ENCODE measurements at regions not wholly inside any gene's neighbourhood (a gene's known extent, or its start where the extent isn't known, plus 50 kb on each side); places are given as distances from the start of the nearest gene placed in this dataset.

- no peak for DNase-seq (ENCODE audit: low read depth)
- no peak overlapping the region for H3K4me3 ChIP-seq (ENCODE audit: control insufficient read depth, low read depth, low read length)
- TF ChIP-seq CTCF (IDR thresholded peaks at IDR 0.05; ENCODE audit: control insufficient read depth, insufficient read depth, low read depth, low read length, missing control alignments) = no peak
Measured at GRCh38 chr2:138190999-138191398, 226.7 kb downstream of the HNMT start.

GRCh38 chr2:138193416-138194213 is 229.3 kb downstream of the HNMT start:
- no peak for TF ChIP-seq CTCF (IDR thresholded peaks at IDR 0.05; ENCODE audit: control insufficient read depth, insufficient read depth, low read depth, low read length, missing control alignments)
- H3K4me3 ChIP-seq (ENCODE audit: control insufficient read depth, low read depth, low read length) = no peak overlapping the region
- DNase-seq (ENCODE audit: low read depth) = no peak

GRCh38 chr2:138201286-138201685 is 237.0 kb downstream of the HNMT start:
- no peak for DNase-seq (ENCODE audit: low read depth)
- no peak for TF ChIP-seq CTCF (IDR thresholded peaks at IDR 0.05; ENCODE audit: control insufficient read depth, insufficient read depth, low read depth, low read length, missing control alignments)
- H3K4me3 ChIP-seq (ENCODE audit: control insufficient read depth, low read depth, low read length) = no peak overlapping the region

- H3K4me3 ChIP-seq (ENCODE audit: control insufficient read depth, low read depth, low read length) = no peak overlapping the region
- DNase-seq (ENCODE audit: low read depth) = no peak
- no peak for TF ChIP-seq CTCF (IDR thresholded peaks at IDR 0.05; ENCODE audit: control insufficient read depth, insufficient read depth, low read depth, low read length, missing control alignments)
Measured at GRCh38 chr2:138202762-138203161, 238.5 kb downstream of the HNMT start.

- no peak for TF ChIP-seq CTCF (IDR thresholded peaks at IDR 0.05; ENCODE audit: control insufficient read depth, insufficient read depth, low read depth, low read length, missing control alignments)
- no peak overlapping the region for H3K4me3 ChIP-seq (ENCODE audit: control insufficient read depth, low read depth, low read length)
- no peak for DNase-seq (ENCODE audit: low read depth)
Measured at GRCh38 chr2:138205281-138205680, 241.0 kb downstream of the HNMT start.

GRCh38 chr2:138207074-138207930 is 243.0 kb downstream of the HNMT start:
- DNase-seq (ENCODE audit: low read depth) = no peak
- no peak overlapping the region for H3K4me3 ChIP-seq (ENCODE audit: control insufficient read depth, low read depth, low read length)
- TF ChIP-seq CTCF (IDR thresholded peaks at IDR 0.05; ENCODE audit: control insufficient read depth, insufficient read depth, low read depth, low read length, missing control alignments) = no peak

Data from AG09309 (cell line).